ENCODE measurements at regions not wholly inside any gene's neighbourhood (a gene's known extent, or its start where the extent isn't known, plus 50 kb on each side); places are given as distances from the start of the nearest gene placed in this dataset.

GRCh38 chr10:69716711-69717560, 84.8 kb upstream of the COL13A1 start:
- FAIRE-seq: no peak

GRCh38 chr10:69718951-69719350, 82.8 kb upstream of the COL13A1 start:
- no peak for FAIRE-seq

GRCh38 chr10:69721690-69722310, 79.9 kb upstream of the COL13A1 start:
- FAIRE-seq: no peak

- no peak for FAIRE-seq
These were observed 78.1 kb upstream of the COL13A1 start for GRCh38 chr10:69723653-69724052.

GRCh38 chr10:69726850-69727249, 74.9 kb upstream of the COL13A1 start:
- FAIRE-seq: no peak

- FAIRE-seq: no peak
These were observed 73.3 kb upstream of the COL13A1 start for GRCh38 chr10:69728335-69728870.

GRCh38 chr10:69729326-69730048, 72.2 kb upstream of the COL13A1 start:
- no peak for FAIRE-seq

- no peak for FAIRE-seq
These were observed 71.2 kb upstream of the COL13A1 start for GRCh38 chr10:69730251-69731156.

GRCh38 chr10:69731184-69731583, 70.5 kb upstream of the COL13A1 start:
- no peak for FAIRE-seq

GRCh38 chr10:69731698-69732097, 70.0 kb upstream of the COL13A1 start:
- no peak for FAIRE-seq

- FAIRE-seq: no peak
These were observed 69.4 kb upstream of the COL13A1 start for GRCh38 chr10:69732147-69732825.

GRCh38 chr10:69732826-69733150, 68.9 kb upstream of the COL13A1 start:
- FAIRE-seq: no peak

GRCh38 chr10:69733791-69734261, 67.9 kb upstream of the COL13A1 start:
- FAIRE-seq: no peak

GRCh38 chr10:69734416-69734796, 67.3 kb upstream of the COL13A1 start:
- FAIRE-seq: no peak

- FAIRE-seq: no peak
These were observed 66.8 kb upstream of the COL13A1 start for GRCh38 chr10:69734797-69735468.

- no peak for FAIRE-seq
These were observed 64.6 kb upstream of the COL13A1 start for GRCh38 chr10:69736886-69737641.

- no peak for FAIRE-seq
These were observed 63.6 kb upstream of the COL13A1 start for GRCh38 chr10:69738071-69738470.

- FAIRE-seq: no peak
These were observed 62.8 kb upstream of the COL13A1 start for GRCh38 chr10:69738858-69739435.

GRCh38 chr10:69739634-69740033, 62.1 kb upstream of the COL13A1 start:
- no peak for FAIRE-seq

GRCh38 chr10:69740126-69740525, 61.6 kb upstream of the COL13A1 start:
- no peak for FAIRE-seq

All from colon (tissue), 2 donors.